Suprapubic skin (tissue), 4 donors: ENCODE measurements at regions not wholly inside any gene's neighbourhood (a gene's known extent, or its start where the extent isn't known, plus 50 kb on each side); places are given as distances from the start of the nearest gene placed in this dataset.

Experiments
- CTCF ChIP-seq, 2 donors: fragments of 200-600 bp in 1 of 2; fragments of 450-650 bp in 1 of 2; sonication (generic) in 1 of 2; IDR thresholded peaks; one replicate each; pipeline ENCODE4 v1.5.1; 2016 to 2019; ENCODE audit warnings: antibody characterized with exemption in 2 of 2, mild to moderate bottlenecking in 1 of 2, moderate library complexity in 1 of 2
- POLR2A ChIP-seq, 2 donors: fragments of 450-650 bp; IDR thresholded peaks; one replicate each; pipeline ENCODE4 v1.6.1; 2017; ENCODE audit warnings: antibody characterized with exemption in 2 of 2, mild to moderate bottlenecking in 2 of 2, moderate library complexity in 2 of 2
- POLR2AphosphoS5 ChIP-seq, 3 donors: sonication (generic); formaldehyde crosslinking; IDR thresholded peaks; one replicate each; pipeline ENCODE4 v1.6.1; 2017; ENCODE audit warnings: antibody characterized with exemption in 3 of 3

DNA sequence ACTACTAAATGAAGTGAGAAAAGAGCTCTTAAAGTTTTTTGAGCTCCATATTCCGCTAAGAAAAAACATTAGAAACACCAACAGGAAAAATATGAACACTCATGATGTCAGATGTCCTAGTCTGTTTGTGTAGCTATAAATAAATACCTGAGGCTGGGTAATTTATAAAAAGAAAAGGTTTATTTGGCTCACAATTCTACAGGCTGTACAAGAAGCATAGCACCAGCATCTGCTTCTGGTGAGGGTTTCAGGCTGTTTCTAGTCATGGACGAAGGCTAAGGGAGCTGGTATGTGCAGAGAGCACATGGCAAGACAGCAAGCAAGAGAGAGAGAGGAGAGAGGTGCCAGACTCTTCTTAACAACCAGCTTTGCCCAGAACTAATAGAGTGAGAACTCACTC lies 186.2 kb downstream of the PLK2 start:
- TF ChIP-seq CTCF (IDR thresholded peaks at IDR 0.05), result no peak
- TF ChIP-seq POLR2AphosphoS5 (IDR thresholded peaks at IDR 0.05), result no peak
- TF ChIP-seq POLR2A (IDR thresholded peaks at IDR 0.05), result no peak
